SHP77 (cell line): ENCODE measurements at regions not wholly inside any gene's neighbourhood (a gene's known extent, or its start where the extent isn't known, plus 50 kb on each side); places are given as distances from the start of the nearest gene placed in this dataset.
"Not testable (repeated sequence)": the region's sequence is repeated elsewhere in the genome, so short reads cannot be mapped to it uniquely, and the experiment has no call there.

Experiments
- DNase-seq, 2 experiments: peaks; one replicate each; lab custom pipeline; 2025; lab: John Stamatoyannopoulos, UW

DNA sequence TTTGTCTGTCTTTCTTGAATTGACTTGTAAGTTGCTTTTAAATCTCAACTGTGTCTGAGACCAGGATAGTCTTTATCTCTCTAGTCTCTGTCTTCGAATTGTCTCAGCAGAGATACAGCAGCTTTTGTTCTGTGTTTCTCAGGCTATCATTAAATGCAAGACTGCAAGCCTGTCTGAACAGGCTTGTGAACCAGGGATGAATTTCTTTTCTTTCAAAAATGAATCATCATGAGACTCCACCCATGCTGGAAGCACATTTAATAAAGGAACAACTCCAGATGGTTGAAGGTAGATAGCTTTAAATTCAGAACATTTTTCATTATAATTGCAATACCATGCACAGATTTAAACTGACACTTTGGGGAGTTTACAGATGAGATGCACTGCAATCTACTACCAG, 155.9 kb downstream of the SEC23IP start:
- no peak for DNase-seq

DNA sequence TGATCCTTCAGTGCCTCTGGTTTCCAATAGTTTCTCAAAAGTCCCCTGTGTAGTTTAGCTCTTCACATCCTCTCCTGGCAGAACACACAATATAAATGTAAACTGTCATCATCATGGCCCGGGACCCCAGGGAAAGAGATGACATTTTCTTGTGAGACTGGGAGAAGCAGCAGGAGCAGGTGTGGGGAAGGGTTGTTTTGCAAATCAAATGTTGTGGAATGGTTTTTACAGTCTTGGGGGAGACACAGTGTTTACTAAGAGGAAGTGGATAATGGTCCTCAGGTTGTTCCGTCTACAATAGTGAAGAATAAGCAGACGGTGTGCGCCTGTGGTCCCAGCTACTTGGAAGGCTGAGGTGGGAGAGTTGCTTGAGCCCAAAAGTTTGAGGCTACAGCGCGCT, 159.1 kb downstream of the SEC23IP start:
- no peak for DNase-seq

DNA sequence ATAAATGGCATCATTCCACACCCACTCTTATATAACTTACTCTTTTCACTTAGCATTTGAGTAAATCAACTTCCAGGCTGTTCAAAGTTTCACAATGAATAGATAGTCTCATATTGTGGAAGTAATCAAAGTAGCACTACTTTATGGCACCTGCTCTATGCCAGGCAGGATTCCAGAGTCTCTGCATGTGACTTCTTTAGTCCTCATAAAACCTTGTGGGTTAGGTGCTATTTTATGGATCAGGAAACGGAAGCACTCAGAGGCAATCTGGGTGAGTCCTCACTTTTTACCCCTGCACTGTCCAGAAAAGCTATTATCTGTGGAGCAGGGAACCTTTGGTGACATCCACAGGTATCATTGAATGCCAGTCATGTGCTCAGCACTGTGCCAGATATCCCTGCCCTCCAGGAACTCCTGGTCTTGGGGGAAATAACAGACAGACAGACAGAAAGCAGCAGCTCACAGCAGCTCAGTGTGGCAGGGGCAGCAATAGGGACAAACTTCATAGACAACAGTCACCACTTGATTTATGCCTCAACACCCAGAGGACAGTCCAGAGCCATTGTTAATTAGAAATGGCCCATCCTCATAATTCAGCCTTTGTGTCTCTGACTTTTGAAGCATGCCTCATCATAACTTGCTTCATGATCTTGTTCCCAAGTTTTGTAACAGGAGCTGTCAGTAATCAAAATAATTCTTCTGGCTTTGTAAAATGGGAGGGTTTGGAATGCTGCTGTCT, 160.6 kb downstream of the SEC23IP start:
- no peak for DNase-seq

DNA sequence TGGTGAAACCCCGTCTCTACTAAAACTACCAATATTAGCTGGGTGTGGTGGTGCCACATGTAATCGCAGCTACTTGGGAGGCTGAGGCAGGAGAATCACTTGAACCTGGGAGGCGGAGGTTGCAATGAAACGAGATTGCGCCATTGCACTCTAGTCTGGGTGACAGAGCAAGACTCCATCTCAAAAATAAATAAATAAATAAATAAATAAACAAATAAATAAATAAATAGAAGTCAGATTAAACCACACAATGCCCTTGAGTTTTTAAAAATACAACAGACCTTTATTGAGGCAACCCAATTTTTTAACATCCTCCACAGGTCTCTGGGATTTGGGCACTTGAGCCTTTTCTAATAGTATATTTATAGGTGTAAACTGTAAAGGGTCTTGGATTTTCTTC, 167.3 kb downstream of the SEC23IP start:
- DNase-seq = not testable (repeated sequence)

DNA sequence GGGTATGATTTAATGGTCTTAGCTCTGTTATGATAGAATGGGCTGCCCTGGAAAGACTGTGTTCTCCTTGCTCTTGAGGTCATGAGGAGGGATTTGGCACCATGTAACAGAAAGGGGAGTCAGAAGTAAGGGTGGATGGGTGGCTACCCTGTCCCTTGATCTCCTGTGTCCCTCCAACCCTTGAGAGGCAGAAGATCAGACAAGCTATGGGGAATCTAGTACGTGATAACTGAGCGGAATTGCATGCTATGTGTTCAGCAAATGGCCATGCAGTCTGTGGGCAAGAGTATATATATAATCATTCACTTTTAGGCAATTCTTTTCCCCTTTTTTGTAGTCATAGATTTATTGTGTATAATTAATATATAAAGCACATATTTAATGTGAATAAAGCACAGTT, 174.9 kb downstream of the SEC23IP start:
- no peak for DNase-seq

DNA sequence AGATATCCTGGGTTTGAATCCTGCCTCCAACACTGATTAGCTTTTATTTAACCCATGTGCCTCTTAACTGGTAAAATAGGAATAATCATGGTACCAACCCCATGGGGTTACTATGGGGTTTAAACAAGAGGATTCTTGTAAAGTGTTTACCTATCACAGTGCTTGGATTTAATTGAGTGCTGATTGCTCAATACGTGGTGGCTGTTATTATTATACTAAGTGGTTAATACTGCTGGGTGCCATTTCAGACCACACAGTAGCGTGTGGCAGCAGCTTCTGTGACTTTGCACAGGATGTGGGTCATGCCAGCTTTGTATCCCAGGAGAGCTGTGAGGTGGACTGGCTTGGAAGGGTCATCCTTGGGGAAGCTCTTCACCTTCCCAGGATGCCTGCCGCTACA, 177.2 kb downstream of the SEC23IP start:
- DNase-seq = no peak

DNA sequence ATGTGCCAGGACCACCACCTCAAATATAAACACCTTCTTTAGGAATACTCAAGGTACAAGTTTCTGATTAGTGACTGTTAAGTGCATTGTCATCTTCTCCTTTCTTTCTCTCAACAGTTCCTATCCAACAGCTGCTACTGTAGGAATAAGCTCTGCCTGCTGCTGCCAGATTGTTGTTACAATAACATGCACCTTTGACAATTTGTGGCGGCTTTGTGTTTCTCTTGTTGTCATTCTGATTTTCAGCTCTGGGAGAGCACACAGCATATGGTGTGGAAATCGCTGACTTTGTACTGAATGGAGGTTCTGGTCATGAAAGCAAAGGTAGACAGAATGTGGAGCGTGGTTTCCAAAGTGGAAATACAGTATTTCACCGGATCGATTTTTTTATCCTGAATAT, 182.8 kb downstream of the SEC23IP start:
- DNase-seq = no peak

DNA sequence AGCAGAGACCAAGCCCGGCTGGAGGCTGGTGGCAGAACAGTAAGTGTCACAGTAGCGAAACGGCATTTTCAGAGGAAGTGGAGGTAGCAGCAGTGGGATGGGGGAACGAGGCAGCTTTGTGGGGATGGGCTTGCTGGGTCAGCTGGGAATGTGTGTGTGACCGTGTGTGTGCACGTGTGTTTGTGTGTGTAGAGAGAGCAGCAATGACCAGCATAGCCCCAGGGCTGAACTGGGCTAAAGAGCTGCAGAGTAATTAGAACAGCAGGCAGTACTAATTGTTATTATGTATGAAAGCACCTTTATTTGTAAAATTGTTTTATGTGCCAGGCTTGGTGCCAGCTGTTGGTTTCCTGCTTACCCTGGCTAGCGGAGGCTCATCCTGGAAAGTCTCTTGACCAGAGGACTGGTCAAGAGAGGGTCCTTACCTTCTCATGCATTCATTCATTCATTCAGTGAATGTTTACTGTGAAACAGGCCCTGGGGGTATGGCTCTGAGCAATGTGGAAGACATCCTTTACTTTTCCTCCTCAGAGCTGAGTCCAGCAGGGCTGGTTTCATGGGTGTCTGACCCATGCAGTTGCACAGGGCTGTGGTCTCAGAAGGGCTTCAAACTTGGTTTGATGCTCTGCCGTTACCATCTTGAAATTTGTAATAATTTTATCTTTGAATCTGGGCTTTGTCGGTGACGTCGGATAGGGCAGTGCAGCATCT, 184.6 kb downstream of the SEC23IP start:
- no peak for DNase-seq

DNA sequence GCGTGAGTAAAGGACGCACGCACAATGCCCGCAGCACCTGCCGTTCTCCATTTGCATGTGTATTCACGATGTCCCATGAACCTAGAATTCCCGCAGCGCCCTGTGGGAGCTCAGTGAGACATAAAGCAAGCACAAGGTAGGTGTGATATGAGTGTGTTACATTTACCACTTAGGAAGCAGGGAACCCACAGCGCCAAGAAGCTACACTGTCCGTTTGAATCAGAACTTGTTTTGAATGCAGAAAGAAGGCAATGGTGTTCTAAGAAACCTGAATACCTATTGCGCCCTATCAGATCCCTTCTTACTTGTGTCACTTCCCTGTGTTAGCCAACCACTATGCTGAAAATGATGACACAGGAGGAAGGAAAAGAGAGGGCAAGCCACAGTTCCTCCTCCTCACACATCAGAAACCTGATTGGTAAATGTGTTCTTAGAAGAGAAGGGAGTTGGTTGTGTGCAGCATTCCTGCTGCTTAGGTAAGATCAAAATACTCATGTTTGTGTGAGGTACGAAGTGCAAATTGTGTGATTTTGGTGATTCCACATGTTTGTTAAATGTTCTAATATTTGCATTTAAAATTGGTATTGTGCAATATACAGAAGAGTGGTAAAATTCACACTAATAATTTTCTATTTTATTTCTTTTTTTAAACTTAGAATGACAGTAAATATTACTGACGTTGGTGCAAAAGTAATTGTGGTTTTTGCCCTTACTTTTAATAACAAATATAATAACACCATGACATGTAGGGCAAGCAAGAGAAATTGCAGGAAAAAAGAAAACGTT, 185.4 kb downstream of the SEC23IP start:
- peak; percentile 18 to 35 for DNase-seq

DNA sequence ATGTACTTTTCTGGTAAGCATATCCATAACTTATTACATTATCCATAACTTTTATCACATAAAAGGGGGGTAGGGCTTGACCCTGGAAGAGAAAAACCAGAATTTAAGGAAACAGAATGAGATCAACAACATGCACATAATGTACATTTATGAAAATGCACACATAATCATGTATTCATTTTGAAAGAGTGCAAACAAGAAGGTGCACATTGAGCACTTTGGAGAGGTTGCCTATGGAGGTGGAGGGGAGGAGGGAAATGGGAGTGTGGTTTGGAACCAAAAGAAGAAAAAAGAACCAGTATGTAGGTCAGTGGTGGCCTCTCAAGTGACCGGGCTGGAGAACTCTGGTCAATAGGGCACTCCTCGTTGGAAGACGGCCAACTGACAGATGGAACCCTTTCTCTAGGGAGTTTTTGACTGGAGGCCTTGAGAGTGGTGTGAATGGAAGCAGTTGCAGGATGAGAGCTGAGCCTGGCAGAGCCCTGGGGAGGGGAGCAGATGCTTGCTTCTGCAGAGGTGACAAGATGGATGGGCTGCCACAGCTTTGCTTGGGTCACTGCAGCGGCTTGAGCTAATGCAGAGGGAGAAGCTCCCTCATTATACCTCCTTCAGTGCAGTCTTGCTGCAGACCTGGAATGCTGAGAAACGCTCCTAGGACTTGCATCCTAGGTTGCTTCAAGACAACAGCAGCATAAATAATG, 192.7 kb downstream of the SEC23IP start:
- DNase-seq = no peak

DNA sequence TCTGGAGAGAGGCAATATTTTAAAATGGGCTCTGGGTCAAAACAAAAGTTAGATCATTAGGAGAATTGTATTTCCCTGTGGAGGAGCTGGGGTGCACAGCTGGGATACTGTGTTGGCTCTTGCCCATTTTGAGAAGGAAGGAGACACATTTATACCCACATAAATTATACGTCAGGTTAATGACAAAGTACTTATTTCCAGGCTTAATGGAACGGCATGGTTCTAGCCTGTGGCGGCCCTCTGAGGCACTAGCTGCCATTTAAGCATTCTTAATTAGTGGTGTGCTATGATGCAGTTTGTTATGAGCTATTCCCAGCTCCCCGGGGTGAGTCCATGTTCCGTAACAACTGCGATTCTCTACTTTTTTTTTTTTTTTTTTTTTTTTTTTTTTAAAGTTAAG, 193.5 kb downstream of the SEC23IP start:
- no peak for DNase-seq

DNA sequence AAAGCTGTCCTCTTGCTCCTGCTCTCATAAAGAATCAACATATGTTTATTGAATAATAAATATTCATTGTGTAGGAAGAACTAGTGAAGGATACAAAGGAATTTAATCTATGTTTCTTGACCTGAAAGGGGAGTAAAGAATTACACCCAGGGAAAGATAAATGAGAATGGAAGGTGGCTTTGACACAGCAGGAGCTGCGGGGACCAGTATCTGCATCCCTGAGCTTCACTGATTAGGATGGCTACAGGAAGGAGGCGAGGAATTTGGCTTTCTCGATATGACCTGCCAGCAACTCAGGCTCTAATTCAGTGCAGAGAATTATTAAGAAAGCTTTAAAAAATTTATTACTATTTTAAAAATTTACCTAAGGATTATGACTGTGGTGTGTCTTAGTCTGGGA, 194.6 kb downstream of the SEC23IP start:
- DNase-seq = no peak

DNA sequence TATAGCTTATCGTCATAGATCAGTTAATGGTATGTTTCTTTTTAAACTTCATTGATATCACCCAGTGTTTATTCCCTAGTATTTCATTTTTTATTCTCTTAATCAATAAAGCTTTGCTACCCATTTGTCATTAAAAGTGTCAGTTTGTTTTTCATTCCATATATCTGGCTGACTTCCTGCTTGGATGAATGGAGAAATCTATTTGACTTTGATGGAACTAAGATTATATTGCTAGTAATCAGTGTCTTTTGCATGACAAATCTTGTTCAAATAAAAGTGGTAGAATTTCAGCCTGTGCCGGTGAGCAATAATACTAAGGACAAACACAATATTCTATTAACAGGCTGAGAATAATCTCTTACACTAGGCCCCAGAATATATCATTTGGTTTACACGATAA, 203.3 kb downstream of the SEC23IP start:
- DNase-seq = no peak

DNA sequence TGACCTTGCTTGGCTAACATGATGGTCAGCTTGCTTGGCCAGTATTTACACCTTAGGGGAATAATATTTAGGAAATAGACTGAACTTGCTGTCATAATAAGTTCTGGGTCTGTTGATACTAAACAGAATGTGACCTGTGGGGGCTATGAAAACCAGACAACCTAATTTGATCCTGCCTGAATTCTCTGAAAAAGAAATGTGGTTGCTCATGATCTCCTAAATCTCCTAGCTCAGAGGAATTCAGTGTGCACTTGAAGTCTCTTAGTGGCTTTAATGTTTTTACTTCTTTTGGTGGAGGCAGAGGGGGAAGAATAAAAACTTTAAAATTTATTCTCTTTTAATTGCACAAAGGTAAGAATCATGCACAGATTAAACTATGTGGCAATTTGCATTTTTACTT, 205.2 kb downstream of the SEC23IP start:
- DNase-seq = no peak

DNA sequence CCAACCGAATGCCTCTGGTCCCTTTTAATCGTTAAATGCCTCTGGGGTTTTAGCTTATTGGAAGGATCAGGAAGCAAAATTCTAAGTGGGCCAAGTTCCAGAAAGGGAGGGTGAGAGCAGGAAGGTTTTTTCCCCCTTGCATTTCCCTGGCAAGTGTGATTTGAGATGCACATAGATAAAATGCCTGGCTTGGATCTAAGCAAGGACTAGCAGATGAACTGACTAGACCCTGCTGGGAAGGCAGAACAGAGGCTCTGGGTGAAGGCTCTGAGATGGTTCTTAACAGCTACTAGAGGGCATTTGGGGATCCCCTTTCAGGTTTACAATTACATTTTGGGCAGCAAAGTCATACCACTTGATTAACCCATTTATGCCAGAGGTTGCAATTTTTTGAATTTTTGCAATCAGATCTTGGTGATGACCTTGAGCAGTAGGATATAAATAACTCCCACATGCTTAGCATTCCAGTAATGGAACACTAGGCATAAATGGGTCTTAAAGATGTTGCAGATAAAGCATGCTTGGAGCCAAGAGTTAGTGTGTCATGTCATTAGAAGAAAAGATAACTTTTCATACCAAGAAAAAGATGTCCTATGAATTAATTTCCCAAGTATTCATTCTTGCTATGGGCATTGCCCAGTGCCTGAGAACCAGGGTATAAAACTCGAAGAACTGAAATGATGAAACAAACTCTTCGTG, 205.9 kb downstream of the SEC23IP start:
- DNase-seq = no peak

DNA sequence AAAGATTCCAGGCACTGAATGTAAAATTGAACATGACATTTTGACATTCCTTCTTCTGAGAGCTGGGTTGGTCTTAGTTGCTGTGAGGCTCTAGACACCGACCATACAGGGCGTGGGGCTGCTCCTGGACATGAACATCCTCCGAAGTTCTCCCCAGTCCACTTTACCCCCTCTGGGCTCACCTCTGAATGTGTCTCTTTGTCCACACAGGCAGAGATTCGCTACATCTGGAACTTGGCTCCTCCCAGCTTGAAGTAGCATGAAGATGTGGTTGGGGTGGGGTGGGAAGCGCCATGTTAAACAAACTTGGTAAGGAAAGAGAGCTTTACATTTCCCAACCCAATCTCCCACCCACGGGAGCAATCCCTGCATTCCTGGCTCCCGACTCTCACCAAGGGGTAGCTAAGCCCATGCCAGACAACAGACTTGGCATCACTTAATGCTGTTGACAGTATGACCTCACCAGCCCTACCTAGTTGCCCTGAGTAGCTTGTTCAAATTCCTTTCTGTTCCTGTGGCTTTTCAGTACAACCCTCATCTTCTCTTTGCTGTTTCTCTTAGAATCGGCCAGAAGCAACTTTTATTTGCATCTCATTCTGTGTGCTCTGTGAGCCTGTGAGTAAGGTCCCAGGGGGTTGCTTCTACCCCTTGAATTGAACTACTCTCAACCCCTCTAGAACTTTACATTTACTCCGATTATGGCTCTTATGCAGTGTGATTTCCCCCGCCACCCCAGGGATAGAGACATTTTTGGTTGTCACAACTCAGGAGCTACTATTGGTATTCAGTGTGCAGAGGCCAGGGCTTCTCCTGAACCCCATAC, 211.4 kb downstream of the SEC23IP start:
- DNase-seq = no peak

DNA sequence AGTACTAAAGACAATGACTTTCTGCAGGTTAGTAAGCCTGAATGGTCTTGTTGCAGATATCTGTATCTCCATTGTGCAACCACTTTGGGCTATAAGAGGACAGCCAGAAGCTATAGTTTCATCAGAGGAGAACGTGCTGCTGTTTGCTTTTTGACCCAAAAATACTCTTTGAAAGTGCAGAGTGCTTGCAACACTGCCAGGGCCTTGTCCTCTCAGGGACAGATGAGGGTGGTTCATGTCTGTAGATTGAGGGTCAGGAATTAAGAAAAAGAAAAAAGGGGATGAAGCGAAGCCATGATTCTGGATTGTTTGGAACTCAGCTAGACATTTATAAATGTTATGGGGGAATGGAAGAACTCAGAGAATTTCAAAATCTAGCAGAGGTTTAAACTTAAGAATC, 212.5 kb downstream of the SEC23IP start:
- DNase-seq = no peak

DNA sequence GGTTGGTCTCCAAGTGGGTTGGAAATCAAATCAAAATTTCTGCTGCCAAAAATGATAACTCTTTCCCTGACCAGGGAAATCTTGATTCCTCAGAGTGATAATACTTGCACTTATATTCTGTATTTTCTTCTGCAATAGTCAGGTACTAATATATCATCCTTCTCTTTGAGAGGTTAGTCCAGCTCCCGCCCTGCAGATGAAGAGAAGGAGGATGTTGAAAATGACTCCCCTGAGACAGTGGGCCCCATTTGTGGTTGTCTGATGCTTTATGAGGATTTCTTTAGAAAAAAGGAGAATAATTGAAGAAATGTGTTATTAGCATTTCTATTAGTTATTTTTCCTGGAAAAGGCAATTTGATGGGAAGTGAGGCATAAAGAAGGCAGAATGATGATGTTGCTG, 213.0 kb downstream of the SEC23IP start:
- no peak for DNase-seq

DNA sequence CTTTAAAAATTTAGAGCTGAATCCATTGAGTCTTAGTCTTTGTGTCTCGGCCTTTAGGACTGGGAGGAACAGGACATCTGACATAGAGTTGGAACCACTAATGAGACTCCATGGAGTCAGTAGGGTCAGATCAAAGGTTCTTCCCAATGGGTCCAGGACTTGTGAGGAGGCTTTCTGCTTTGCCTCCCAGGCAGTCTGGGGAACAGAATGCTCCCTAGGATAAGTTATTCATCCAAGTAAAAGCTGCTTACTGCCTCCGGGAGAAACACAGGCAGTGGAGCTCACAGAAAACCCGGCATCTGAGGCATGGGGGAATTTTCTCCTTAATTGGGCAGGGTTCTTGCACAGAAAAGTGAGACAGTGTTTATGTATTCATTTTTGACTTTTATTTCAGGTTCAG, 216.4 kb downstream of the SEC23IP start:
- DNase-seq = no peak

DNA sequence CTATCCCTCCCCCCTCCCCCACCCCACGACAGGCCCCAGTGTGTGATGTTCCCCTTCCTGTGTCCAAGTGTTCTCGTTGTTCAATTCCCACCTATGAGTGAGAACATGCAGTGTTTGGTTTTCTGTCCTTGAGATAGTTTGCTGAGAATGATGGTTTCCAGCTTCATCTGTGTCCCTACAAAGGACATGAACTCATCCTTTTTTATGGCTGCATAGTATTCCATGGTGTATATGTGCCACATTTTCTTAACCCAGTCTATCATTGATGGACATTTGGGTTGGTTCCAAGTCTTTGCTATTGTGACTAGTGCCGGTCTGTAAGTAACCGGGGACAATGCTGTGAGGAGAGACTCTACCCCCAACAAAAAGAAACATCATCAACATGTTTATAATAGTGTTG, 217.2 kb downstream of the SEC23IP start:
- not testable (repeated sequence) for DNase-seq

DNA sequence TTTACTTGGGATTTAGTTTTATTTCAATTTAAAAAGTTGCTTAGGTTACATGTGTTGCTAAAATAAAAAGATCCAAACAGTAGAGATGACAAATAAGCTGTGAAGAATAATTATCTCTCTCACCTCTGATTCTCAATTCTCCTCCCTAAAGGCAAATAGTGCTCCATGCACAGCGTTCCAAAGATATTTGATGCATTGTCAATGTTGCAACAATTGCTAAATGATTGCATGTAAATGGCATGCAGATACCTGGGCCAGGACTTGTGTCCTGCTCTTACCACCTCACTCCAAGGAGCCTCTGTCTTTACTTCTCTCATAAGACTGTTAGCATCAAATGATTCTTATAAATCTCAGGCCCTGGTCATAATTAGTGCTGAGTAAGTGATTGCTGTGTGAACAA, 217.7 kb downstream of the SEC23IP start:
- DNase-seq = no peak
